Parathyroid adenoma (tissue), 2 donors: ENCODE measurements at regions not wholly inside any gene's neighbourhood (a gene's known extent, or its start where the extent isn't known, plus 50 kb on each side); places are given as distances from the start of the nearest gene placed in this dataset.

Source experiments
- H2AFZ ChIP-seq: fragments of 300-600 bp; sonication (generic); one replicate; pipeline ENCODE4 v1.7.0; 2017; ENCODE audit warnings: antibody characterized with exemption, mild to moderate bottlenecking
- H3K27ac ChIP-seq: fragments of 300-600 bp; sonication (generic); one replicate; pipeline ENCODE4 v1.7.0; 2017
- H3K27me3 ChIP-seq: fragments of 300-600 bp; sonication (generic); one replicate; pipeline ENCODE4 v1.7.0; 2017; ENCODE audit warnings: low read length; ENCODE audit not compliant: control insufficient read depth, insufficient read depth
- H3K36me3 ChIP-seq: fragments of 300-600 bp; sonication (generic); one replicate; pipeline ENCODE4 v1.7.0; 2017; ENCODE audit warnings: low read length; ENCODE audit not compliant: control insufficient read depth, insufficient read depth
- H3K4me1 ChIP-seq: fragments of 300-600 bp; sonication (generic); one replicate; pipeline ENCODE4 v1.7.0; 2017; ENCODE audit warnings: control low read depth
- H3K4me2 ChIP-seq: fragments of 300-600 bp; sonication (generic); one replicate; pipeline ENCODE4 v1.7.0; 2017; ENCODE audit warnings: low read length
- H3K4me3 ChIP-seq: fragments of 300-600 bp; sonication (generic); one replicate; pipeline ENCODE4 v1.7.0; 2017; ENCODE audit warnings: low read depth, low read length
- H3K79me2 ChIP-seq: fragments of 300-600 bp; sonication (generic); one replicate; pipeline ENCODE4 v1.7.0; 2017; ENCODE audit warnings: control low read depth
- H3K9ac ChIP-seq: fragments of 300-600 bp; sonication (generic); one replicate; pipeline ENCODE4 v1.7.0; 2017; ENCODE audit warnings: mild to moderate bottlenecking
- H3K9me3 ChIP-seq: fragments of 300-600 bp; sonication (generic); one replicate; pipeline ENCODE4 v1.7.0; 2017; ENCODE audit warnings: low read length; ENCODE audit not compliant: control insufficient read depth
- TF ChIP-seq, protein P1 (sequence below): fragments of 300-600 bp; sonication (generic); IDR thresholded peaks from one replicate; pipeline ENCODE4 v1.7.0; 2017; ENCODE audit warnings: antibody characterized with exemption, mild to moderate bottlenecking
- donor health status: primary hyperparathyroidism.

DNA sequence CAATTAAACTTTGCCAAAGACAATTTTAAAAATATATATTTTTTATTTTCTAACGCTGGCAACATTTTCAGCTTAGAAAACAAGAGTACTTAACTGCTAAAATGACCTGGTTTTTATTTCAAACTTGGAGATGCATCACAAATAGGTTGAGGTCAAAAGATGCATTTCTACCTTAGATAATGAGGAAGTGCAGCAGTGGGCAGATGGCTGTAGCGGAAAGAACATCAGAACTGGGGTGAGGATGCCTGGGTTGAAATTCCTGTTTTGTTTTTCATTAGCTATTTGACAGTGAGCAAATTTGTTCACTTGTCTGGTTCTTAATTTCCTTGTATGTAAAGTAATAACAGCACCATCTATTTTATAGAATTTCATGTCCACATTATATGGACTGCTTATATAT is 524.8 kb upstream of the KLF4 start:
- H3K4me1 ChIP-seq, result no peaks in the 10 kb centered on the region
- H3K9ac ChIP-seq, result no peak overlapping the region
- no peak overlapping the region for H2AFZ ChIP-seq
- no peaks in the 10 kb centered on the region for H3K79me2 ChIP-seq
- TF ChIP-seq, protein P1, sequence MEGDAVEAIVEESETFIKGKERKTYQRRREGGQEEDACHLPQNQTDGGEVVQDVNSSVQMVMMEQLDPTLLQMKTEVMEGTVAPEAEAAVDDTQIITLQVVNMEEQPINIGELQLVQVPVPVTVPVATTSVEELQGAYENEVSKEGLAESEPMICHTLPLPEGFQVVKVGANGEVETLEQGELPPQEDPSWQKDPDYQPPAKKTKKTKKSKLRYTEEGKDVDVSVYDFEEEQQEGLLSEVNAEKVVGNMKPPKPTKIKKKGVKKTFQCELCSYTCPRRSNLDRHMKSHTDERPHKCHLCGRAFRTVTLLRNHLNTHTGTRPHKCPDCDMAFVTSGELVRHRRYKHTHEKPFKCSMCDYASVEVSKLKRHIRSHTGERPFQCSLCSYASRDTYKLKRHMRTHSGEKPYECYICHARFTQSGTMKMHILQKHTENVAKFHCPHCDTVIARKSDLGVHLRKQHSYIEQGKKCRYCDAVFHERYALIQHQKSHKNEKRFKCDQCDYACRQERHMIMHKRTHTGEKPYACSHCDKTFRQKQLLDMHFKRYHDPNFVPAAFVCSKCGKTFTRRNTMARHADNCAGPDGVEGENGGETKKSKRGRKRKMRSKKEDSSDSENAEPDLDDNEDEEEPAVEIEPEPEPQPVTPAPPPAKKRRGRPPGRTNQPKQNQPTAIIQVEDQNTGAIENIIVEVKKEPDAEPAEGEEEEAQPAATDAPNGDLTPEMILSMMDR, result no peak
- no peak overlapping the region for H3K27ac ChIP-seq
- H3K27me3 ChIP-seq, result no peaks in the 10 kb centered on the region
- H3K9me3 ChIP-seq, result no peaks in the 10 kb centered on the region
- H3K36me3 ChIP-seq, result no peaks in the 10 kb centered on the region
- no peak overlapping the region for H3K4me2 ChIP-seq
- no peak overlapping the region for H3K4me3 ChIP-seq

DNA sequence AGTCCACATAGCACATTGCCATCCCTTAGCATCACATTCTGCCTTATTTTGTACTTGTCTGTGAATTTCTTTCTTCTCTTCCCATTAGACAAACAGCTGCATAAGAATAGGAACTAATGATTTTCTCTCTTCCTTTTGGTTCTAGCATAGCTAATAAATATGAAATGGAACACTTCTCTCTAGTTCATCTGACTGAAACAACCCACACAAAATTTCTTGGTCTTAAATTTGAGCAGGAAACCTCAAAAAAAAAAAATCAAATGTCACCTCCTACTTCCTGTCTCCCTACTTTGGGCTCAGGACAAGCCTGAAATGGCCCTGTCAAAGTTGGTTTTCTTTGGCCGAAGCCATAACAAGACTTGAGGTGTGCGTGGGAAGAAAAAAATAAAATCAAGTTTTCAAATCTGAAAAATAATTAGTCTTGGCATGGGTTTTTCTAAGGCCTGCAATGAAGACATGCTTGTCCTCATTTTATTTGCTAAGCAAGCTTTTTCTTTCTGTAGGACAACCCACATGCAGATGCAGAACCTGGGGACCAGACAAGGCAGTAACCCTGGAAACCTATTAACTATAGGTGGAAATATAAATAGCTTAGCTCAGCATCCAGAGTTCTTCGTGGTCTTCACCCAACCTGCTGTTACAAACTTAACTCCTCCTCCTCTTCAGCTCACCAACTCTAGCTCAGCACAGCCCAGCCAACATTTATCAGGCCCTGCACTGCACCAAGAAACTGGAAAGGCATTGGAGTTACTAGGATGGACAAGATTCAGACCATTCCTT is 523.5 kb upstream of the KLF4 start:
- H3K9me3 ChIP-seq, result no peaks in the 10 kb centered on the region
- H3K36me3 ChIP-seq, result no peaks in the 10 kb centered on the region
- H3K27ac ChIP-seq, result no peak overlapping the region
- H3K4me1 ChIP-seq, result no peaks in the 10 kb centered on the region
- TF ChIP-seq, protein P1, result no peak
- H3K9ac ChIP-seq, result no peak overlapping the region
- no peaks in the 10 kb centered on the region for H3K79me2 ChIP-seq
- H2AFZ ChIP-seq, result no peak overlapping the region
- no peak overlapping the region for H3K4me3 ChIP-seq
- H3K4me2 ChIP-seq, result no peak overlapping the region
- H3K27me3 ChIP-seq, result no peaks in the 10 kb centered on the region

DNA sequence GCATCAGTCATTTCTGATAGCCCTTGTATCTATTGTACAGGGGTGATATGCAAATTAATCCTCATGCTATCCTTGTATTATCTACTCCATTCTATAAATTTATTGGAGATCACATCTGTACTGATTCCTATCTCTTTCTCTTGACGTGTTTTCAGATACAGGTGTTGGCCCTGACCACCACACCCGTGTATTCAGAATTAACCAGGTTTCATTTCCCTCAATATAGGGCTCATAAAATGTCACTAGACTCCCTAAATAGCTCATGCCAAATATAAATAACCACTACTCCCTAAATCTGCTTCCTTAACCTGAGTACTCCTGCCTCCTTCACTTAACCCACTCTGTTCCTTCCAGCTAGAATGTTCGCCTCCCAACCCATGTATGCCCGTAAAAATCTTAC is 522.8 kb upstream of the KLF4 start:
- Histone ChIP-seq H3K4me3 (no peak overlapping the region), H3K4me1 (no peaks in the 10 kb centered on the region), H2AFZ (no peak overlapping the region), H3K27ac (no peak overlapping the region), H3K9ac (no peak overlapping the region), H3K9me3 (no peaks in the 10 kb centered on the region), H3K27me3 (no peaks in the 10 kb centered on the region), H3K4me2 (no peak overlapping the region), H3K79me2 (no peaks in the 10 kb centered on the region), H3K36me3 (no peaks in the 10 kb centered on the region)
- TF ChIP-seq, protein P1, result no peak

- no peak overlapping the region for H3K4me2 ChIP-seq
- H3K36me3 ChIP-seq, result no peaks in the 10 kb centered on the region
- no peaks in the 10 kb centered on the region for H3K27me3 ChIP-seq
- no peaks in the 10 kb centered on the region for H3K9me3 ChIP-seq
- no peak overlapping the region for H3K27ac ChIP-seq
- H2AFZ ChIP-seq, result no peak overlapping the region
- no peak overlapping the region for H3K4me3 ChIP-seq
- no peak overlapping the region for H3K9ac ChIP-seq
- no peaks in the 10 kb centered on the region for H3K4me1 ChIP-seq
- H3K79me2 ChIP-seq, result no peaks in the 10 kb centered on the region
- TF ChIP-seq, protein P1, result no peak
Measured at GRCh38 chr9:108003526-108003925, 514.0 kb upstream of the KLF4 start.

- TF ChIP-seq, protein P1, result no peak
- Histone ChIP-seq H3K9me3 (no peaks in the 10 kb centered on the region), H3K27ac (no peak overlapping the region), H3K4me1 (no peaks in the 10 kb centered on the region), H3K4me2 (no peak overlapping the region), H3K36me3 (no peaks in the 10 kb centered on the region), H3K79me2 (no peaks in the 10 kb centered on the region), H3K27me3 (no peaks in the 10 kb centered on the region), H2AFZ (no peak overlapping the region), H3K9ac (no peak overlapping the region), H3K4me3 (no peak overlapping the region)
Measured at GRCh38 chr9:108002371-108002956, 512.9 kb upstream of the KLF4 start.
